GM12878 (cell line): ENCODE measurements at regions not wholly inside any gene's neighbourhood (a gene's known extent, or its start where the extent isn't known, plus 50 kb on each side); places are given as distances from the start of the nearest gene placed in this dataset.

Experiments
- CHD1 ChIP-seq: IDR thresholded peaks from 2 replicates; pipeline ENCODE4 v1.6.1; 2012; ENCODE audit warnings: low read depth, low read length, improper control_type of control experiment
- EGR1 ChIP-seq, 2 experiments: IDR thresholded peaks; 1 replicate in 1 of 2; 2 replicates in 1 of 2; pipeline ENCODE4 v1.6.1; 2011 to 2012; ENCODE audit warnings: low read depth in 2 of 2, low read length in 2 of 2, borderline replicate concordance in 1 of 2, mild to moderate bottlenecking in 1 of 2, moderate library complexity in 1 of 2
- EP300 ChIP-seq, 2 experiments: fragments of 150-350 bp in 1 of 2; IDR thresholded peaks; 2 replicates each; pipeline ENCODE4 v1.6.1; 2011 to 2012; ENCODE audit warnings: low read depth in 2 of 2, low read length in 2 of 2, borderline replicate concordance in 1 of 2, improper control_type of control experiment in 1 of 2, inconsistent platforms in 1 of 2; ENCODE audit not compliant: control insufficient read depth in 1 of 2
- MAX ChIP-seq: IDR thresholded peaks from 2 replicates; pipeline ENCODE4 v1.6.1; 2012; ENCODE audit warnings: low read depth, low read length, improper control_type of control experiment
- MYC ChIP-seq: IDR thresholded peaks from 2 replicates; pipeline ENCODE4 v1.6.1; 2011; ENCODE audit warnings: mild to moderate bottlenecking, low read length, moderate library complexity, inconsistent platforms; ENCODE audit not compliant: insufficient read depth, insufficient replicate concordance, insufficient read length, severe bottlenecking
- RAD21 ChIP-seq: IDR thresholded peaks from 2 replicates; pipeline ENCODE4 v1.6.1; 2011; ENCODE audit warnings: mild to moderate bottlenecking, low read depth, low read length, moderate library complexity; ENCODE audit not compliant: insufficient read depth
- SIX5 ChIP-seq: IDR thresholded peaks from 2 replicates; pipeline ENCODE4 v1.6.1; 2011; ENCODE audit warnings: mild to moderate bottlenecking, low read depth, low read length, moderate library complexity; ENCODE audit not compliant: severe bottlenecking
- STAT1 ChIP-seq: fragments of 450-650 bp; conservative IDR thresholded peaks from 2 replicates; pipeline ENCODE4 v1.6.1; 2014; ENCODE audit warnings: antibody characterized with exemption, mild to moderate bottlenecking
- TF ChIP-seq, protein P1 (sequence below): IDR thresholded peaks from 2 replicates; pipeline ENCODE4 v1.6.1; 2012; ENCODE audit warnings: mild to moderate bottlenecking, low read depth, low read length

GRCh38 chr12:66984077-66984476 lies 285.1 kb upstream of the CAND1 start:
- TF ChIP-seq MAX (no peak), CHD1 (no peak), SIX5 (no peak), MYC (no peak), EP300 (IDR thresholded peaks at IDR 0.05; ENCODE audit: borderline replicate concordance in 1 of 2, control insufficient read depth in 1 of 2, low read depth in 2 of 2, low read length in 2 of 2) (no peak), STAT1 (no peak), RAD21 (no peak), EGR1 (IDR thresholded peaks at IDR 0.05; ENCODE audit: borderline replicate concordance in 1 of 2, low read depth in 2 of 2, low read length in 2 of 2) (no peak)
- TF ChIP-seq, protein P1, sequence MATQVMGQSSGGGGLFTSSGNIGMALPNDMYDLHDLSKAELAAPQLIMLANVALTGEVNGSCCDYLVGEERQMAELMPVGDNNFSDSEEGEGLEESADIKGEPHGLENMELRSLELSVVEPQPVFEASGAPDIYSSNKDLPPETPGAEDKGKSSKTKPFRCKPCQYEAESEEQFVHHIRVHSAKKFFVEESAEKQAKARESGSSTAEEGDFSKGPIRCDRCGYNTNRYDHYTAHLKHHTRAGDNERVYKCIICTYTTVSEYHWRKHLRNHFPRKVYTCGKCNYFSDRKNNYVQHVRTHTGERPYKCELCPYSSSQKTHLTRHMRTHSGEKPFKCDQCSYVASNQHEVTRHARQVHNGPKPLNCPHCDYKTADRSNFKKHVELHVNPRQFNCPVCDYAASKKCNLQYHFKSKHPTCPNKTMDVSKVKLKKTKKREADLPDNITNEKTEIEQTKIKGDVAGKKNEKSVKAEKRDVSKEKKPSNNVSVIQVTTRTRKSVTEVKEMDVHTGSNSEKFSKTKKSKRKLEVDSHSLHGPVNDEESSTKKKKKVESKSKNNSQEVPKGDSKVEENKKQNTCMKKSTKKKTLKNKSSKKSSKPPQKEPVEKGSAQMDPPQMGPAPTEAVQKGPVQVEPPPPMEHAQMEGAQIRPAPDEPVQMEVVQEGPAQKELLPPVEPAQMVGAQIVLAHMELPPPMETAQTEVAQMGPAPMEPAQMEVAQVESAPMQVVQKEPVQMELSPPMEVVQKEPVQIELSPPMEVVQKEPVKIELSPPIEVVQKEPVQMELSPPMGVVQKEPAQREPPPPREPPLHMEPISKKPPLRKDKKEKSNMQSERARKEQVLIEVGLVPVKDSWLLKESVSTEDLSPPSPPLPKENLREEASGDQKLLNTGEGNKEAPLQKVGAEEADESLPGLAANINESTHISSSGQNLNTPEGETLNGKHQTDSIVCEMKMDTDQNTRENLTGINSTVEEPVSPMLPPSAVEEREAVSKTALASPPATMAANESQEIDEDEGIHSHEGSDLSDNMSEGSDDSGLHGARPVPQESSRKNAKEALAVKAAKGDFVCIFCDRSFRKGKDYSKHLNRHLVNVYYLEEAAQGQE, result no peak
